ENCODE measurements at regions not wholly inside any gene's neighbourhood (a gene's known extent, or its start where the extent isn't known, plus 50 kb on each side); places are given as distances from the start of the nearest gene placed in this dataset.

- intact Hi-C loops (cut with micrococcal nuclease): no loop called here
These were observed 521.0 kb downstream of the METTL15 start for GRCh38 chr11:28629235-28629634.

GRCh38 chr11:28628412-28628811 lies 520.2 kb downstream of the METTL15 start:
- intact Hi-C loops (cut with micrococcal nuclease): no loop called here

DNA sequence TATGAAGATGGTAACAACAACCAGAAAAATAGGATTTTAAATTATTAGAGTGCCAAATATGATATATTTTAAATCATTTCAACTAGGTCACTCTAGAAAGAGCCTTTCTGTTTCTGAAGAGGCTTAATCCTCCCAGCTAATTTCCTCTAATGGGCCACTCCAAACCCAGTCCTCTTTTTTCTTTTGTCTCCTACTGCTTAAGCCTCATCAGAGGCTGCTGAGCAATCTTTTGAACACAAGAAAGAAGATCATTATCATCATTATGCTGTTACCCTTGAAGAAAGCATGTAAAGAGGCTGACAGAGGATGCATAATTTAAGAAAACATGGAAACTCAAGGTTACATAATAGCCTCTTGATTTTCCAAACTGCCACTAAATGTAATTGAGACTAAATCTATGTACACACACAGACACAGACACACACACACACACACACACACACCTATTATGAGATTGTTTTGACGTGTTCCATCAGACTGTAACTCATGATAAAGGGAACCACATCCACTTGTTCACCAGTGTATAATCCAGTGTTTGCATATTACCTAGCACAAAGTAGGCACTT lies 519.6 kb downstream of the METTL15 start:
- intact Hi-C loops (cut with micrococcal nuclease): no loop called here

DNA sequence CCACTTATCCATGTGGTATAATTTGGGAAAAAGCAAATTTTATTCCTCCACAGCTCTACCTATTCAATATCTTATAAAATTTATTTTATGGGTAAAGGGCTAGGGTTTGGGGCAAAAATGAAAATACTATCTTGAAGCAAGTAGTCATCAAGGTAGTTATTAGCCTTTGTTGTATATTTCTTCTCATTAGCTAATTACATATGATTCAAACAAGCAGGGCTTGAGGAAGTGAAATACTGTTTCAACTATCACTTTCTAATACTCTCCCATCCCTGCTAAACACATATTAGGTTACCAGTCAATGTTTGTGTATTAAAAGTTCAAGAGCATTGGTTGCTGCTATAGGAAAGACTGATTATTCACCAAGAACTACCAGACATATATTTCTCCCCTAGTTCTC lies 517.3 kb downstream of the METTL15 start:
- intact Hi-C loops (cut with micrococcal nuclease): no loop called here

DNA sequence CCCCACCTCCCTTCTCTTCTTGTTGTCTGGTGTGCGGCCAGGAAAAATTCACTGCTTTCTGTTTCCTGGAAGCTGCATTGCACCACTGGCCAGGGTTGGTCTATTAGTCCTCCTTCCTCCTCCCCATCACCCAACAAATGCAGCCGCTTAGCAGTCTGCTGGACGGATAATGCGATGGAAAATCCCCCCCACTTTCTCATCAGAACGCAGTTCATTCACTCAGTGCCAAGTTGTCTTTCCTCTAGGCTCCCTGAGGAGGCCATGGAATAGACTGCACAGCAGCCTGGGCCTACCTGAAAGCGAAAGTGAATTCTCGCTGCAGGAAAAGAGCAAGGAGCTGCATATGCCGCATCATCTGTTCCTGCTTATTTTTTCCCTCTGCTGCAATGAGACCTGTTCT lies 513.6 kb downstream of the METTL15 start:
- intact Hi-C loops (cut with micrococcal nuclease): no loop called here

- intact Hi-C loops (cut with micrococcal nuclease): no loop called here
These were observed 511.8 kb downstream of the METTL15 start for GRCh38 chr11:28619846-28620540.

DNA sequence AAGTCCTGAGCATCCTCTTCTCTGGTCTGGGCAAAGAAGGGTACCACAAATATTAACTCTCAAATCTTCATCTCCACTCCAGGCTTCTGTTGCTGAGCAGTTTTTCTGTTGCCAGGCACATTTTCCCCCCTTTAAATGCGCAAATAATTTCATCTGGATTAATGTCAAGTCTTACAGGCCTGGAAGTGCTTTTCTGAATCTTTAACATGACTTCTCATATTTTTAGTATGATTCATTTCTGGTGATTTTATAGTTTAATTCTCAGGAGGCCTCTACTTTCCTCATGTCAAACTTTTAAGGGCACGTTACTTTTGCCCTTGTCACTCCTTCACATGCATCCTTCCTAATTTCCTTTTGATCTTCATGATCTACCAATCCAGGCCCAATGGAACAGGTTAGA lies 510.2 kb downstream of the METTL15 start:
- intact Hi-C loops (cut with micrococcal nuclease): no loop called here

DNA sequence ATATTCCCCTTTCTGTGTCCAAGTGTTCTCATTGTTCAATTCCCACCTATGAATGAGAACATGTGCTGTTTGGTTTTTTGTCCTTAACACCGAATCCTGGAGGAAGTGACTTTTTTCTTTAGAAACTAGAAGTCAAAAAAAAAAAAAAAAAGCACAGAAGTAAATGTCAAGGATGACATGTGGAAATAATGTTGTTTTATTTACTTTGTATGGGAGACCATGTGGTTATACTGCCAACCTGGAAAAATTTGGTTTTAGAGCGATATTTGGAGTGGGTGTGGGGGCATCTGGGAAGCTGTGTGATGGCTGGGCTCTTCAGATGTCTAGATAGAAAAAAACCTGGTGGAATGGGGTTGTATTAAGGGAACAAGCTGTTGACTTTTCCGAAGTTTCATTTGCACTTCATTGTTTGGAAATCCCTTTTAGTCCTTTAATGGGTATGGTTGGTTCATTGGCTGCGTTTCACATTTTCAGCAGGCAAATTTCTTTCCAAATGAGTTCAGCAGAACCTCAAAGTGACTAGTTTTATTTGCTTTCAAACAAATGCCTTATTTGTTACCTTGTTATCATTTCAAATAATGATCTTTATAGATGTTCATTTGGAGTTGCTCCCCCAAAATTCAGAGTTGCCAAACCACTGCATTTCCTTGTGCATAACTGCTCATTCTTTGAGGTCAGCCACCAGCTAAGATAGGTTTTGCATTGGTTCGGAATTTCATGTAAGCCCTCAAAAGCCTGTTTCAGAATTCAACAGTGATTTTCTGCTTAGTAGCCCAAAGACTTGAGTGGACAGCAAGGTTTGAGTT lies 508.2 kb downstream of the METTL15 start:
- intact Hi-C loops (cut with micrococcal nuclease): no loop called here

DNA sequence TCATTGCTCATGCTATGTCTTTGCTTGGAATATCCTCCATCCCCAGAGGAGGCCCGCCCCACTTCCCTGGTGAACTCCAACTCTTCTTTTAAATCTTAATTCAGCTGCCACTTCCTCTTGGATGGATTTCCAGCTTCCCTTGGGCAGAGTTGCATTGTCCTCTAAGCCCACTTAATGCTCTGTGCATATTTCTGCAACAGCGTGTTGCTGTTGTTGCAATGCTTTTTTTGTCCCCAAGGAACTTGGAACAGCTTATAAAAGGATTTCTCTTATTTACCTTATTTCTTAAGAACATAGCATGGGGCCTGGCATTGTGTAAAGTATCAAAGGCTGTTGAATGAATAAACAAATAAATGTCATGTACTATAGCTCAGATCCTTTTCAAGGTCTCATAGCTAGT lies 507.4 kb downstream of the METTL15 start:
- intact Hi-C loops (cut with micrococcal nuclease): no loop called here

DNA sequence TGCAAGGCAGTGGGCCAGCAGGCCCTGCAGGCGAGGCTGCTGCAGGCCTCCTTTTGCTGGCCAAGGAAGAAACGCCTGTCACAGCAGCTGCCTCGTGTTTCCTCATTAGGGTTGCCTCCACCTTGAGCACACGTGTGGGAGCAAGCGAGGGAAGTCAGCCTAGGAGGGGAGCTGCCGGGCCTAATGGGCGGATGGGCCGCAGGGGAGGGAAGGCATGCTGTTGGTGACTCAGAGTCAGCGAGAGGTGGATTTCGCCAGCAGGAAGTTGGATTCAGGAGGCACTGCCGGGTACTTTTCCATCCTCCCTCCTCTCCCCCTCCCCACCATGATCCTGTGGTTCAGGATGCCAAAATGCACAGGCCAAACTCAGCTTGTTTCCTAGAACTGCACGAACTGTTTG lies 498.7 kb downstream of the METTL15 start:
- intact Hi-C loops (cut with micrococcal nuclease): no loop called here

- intact Hi-C loops (cut with micrococcal nuclease): no loop called here
These were observed 491.5 kb downstream of the METTL15 start for GRCh38 chr11:28599656-28600055.

DNA sequence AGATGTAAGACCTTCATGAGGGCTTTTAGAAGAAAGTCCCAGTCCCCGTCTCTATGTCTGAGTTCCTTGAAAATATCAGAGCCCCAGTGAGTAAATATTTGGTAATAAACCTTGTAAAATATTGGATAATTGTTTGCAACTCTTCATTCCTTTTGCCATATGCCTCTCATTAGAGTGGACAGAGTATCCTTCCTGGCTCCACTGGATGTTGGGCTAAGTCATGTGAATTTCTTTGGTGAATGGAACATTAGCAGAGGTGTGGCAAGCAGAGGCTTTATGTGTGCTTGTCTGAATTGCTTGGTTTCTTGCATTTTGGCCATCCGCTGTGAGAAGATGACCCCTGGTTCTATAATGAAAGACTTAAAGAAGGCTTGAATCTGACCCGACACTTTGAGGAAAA lies 490.3 kb downstream of the METTL15 start:
- intact Hi-C loops (cut with micrococcal nuclease): no loop called here

- intact Hi-C loops (cut with micrococcal nuclease): no loop called here
These were observed 488.6 kb downstream of the METTL15 start for GRCh38 chr11:28596816-28597215.

GRCh38 chr11:28592141-28592540 lies 484.0 kb downstream of the METTL15 start:
- intact Hi-C loops (cut with micrococcal nuclease): no loop called here

DNA sequence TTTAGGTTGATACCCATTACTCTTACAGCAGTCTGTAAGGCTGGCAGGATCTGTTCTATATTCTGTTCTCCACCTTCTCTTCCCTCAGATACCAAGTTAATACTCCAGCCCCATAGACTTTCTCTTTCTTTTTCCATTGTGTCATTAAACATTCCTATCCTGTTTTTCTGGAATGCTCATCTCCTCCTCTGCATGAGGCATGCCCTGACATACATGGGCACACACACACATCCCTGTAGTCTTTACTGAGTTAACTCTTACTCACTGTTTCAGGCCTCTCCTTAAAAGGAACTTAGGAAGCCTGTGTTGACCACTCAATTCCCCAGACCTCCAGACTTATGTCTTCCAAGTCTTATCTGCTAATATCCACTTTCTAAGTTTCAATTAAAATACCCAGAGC lies 476.8 kb downstream of the METTL15 start:
- intact Hi-C loops (cut with micrococcal nuclease): no loop called here

DNA sequence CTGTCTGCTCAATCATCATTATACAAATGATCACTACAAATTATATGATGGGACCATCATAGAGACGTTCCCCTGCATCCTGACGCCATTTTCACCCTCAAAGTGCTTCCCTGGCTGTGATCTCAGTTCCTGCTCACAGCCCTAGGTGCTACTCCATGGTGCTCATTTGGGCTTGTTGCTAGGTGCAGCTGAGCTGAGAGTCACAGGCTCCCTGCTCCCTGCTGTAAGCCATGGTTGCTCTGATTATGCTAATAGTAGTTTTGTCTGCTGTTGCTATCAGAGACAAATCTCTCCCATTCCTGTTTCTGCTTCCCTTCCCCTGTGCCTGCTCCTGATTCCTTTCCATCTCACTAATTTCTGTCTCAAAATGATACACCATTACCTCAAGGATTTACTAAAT lies 474.3 kb downstream of the METTL15 start:
- intact Hi-C loops (cut with micrococcal nuclease): no loop called here

- intact Hi-C loops (cut with micrococcal nuclease): no loop called here
These were observed 473.4 kb downstream of the METTL15 start for GRCh38 chr11:28581286-28582242.

DNA sequence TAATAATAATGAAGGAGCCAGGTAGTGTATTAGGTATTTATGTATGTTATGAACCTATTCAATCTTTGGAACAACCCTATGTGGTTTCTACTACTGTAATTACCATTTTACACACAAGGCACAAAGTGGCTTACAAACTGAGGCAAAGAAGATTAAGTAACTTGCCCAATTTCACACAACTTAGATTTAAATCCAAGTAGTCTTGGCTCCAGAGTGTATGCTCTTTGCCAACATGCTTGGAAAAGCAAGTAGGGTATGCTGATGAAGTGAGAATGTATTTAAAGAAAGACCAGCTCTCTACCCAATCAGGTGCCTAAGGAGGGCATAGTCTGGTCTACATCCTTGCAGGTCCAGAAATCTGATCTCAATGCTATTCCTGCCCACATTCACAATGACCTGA lies 463.2 kb downstream of the METTL15 start:
- intact Hi-C loops (cut with micrococcal nuclease): no loop called here

GRCh38 chr11:28569106-28569505 lies 460.9 kb downstream of the METTL15 start:
- intact Hi-C loops (cut with micrococcal nuclease): no loop called here

- intact Hi-C loops (cut with micrococcal nuclease): no loop called here
These were observed 458.3 kb downstream of the METTL15 start for GRCh38 chr11:28566339-28567089.

DNA sequence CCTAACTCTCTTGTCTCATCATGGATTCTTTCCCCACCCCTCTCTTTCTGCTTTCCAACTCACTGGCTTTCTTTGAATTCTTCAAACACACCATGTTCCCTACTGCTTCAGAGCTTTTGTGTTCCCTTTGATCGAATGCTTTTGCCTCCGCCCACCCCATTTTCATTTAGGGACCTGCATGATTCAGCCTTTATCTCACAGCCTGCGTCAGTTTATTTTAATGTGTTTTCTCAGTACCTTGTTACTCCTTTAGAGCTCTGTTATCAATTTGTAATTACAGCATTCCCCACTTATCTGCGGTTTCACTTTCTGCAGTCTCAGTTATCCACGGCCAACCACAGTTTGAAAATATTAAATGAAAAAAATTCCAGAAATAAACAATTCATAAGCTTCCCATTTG lies 451.3 kb downstream of the METTL15 start:
- intact Hi-C loops (cut with micrococcal nuclease): no loop called here
